Parathyroid adenoma (tissue), 2 donors: ENCODE measurements at regions not wholly inside any gene's neighbourhood (a gene's known extent, or its start where the extent isn't known, plus 50 kb on each side); places are given as distances from the start of the nearest gene placed in this dataset.

ENCODE experiments used
- H2AFZ ChIP-seq: fragments of 300-600 bp; sonication (generic); one replicate; pipeline ENCODE4 v1.7.0; 2017; ENCODE audit warnings: antibody characterized with exemption, mild to moderate bottlenecking
- H3K27ac ChIP-seq: fragments of 300-600 bp; sonication (generic); one replicate; pipeline ENCODE4 v1.7.0; 2017
- H3K27me3 ChIP-seq: fragments of 300-600 bp; sonication (generic); one replicate; pipeline ENCODE4 v1.7.0; 2017; ENCODE audit warnings: low read length; ENCODE audit not compliant: control insufficient read depth, insufficient read depth
- H3K36me3 ChIP-seq: fragments of 300-600 bp; sonication (generic); one replicate; pipeline ENCODE4 v1.7.0; 2017; ENCODE audit warnings: low read length; ENCODE audit not compliant: control insufficient read depth, insufficient read depth
- H3K4me1 ChIP-seq: fragments of 300-600 bp; sonication (generic); one replicate; pipeline ENCODE4 v1.7.0; 2017; ENCODE audit warnings: control low read depth
- H3K4me2 ChIP-seq: fragments of 300-600 bp; sonication (generic); one replicate; pipeline ENCODE4 v1.7.0; 2017; ENCODE audit warnings: low read length
- H3K4me3 ChIP-seq: fragments of 300-600 bp; sonication (generic); one replicate; pipeline ENCODE4 v1.7.0; 2017; ENCODE audit warnings: low read depth, low read length
- H3K79me2 ChIP-seq: fragments of 300-600 bp; sonication (generic); one replicate; pipeline ENCODE4 v1.7.0; 2017; ENCODE audit warnings: control low read depth
- H3K9ac ChIP-seq: fragments of 300-600 bp; sonication (generic); one replicate; pipeline ENCODE4 v1.7.0; 2017; ENCODE audit warnings: mild to moderate bottlenecking
- H3K9me3 ChIP-seq: fragments of 300-600 bp; sonication (generic); one replicate; pipeline ENCODE4 v1.7.0; 2017; ENCODE audit warnings: low read length; ENCODE audit not compliant: control insufficient read depth
- TF ChIP-seq, protein P1 (sequence below): fragments of 300-600 bp; sonication (generic); IDR thresholded peaks from one replicate; pipeline ENCODE4 v1.7.0; 2017; ENCODE audit warnings: antibody characterized with exemption, mild to moderate bottlenecking
- donor health status: primary hyperparathyroidism.

DNA sequence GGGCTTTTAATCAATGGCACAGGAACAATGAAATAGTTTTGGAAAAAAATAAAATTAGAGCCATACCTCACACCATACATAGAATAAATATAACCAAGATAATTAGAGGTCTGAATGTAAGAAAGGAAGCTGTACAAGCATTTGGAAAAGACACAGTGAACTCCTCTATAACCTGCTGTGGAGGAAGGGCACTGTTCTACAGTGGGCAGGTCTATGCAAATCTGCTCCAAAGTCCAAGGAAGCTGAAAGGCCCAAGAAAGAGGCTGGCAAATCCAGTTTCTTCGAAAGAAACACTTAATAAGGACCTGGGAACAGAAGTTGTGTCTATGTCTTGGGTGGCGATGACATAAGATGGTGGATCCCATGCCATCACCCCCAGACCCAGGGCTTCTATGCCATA, 169.4 kb upstream of the RALGAPA2 start:
- no peaks in the 10 kb centered on the region for H3K36me3 ChIP-seq
- no peak overlapping the region for H2AFZ ChIP-seq
- TF ChIP-seq, protein P1, sequence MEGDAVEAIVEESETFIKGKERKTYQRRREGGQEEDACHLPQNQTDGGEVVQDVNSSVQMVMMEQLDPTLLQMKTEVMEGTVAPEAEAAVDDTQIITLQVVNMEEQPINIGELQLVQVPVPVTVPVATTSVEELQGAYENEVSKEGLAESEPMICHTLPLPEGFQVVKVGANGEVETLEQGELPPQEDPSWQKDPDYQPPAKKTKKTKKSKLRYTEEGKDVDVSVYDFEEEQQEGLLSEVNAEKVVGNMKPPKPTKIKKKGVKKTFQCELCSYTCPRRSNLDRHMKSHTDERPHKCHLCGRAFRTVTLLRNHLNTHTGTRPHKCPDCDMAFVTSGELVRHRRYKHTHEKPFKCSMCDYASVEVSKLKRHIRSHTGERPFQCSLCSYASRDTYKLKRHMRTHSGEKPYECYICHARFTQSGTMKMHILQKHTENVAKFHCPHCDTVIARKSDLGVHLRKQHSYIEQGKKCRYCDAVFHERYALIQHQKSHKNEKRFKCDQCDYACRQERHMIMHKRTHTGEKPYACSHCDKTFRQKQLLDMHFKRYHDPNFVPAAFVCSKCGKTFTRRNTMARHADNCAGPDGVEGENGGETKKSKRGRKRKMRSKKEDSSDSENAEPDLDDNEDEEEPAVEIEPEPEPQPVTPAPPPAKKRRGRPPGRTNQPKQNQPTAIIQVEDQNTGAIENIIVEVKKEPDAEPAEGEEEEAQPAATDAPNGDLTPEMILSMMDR = no peak
- H3K27ac ChIP-seq = no peak overlapping the region
- H3K9me3 ChIP-seq = no peaks in the 10 kb centered on the region
- H3K4me1 ChIP-seq = no peaks in the 10 kb centered on the region
- no peak overlapping the region for H3K4me2 ChIP-seq
- H3K9ac ChIP-seq = no peak overlapping the region
- H3K79me2 ChIP-seq = no peaks in the 10 kb centered on the region
- no peak overlapping the region for H3K4me3 ChIP-seq
- no peaks in the 10 kb centered on the region for H3K27me3 ChIP-seq

DNA sequence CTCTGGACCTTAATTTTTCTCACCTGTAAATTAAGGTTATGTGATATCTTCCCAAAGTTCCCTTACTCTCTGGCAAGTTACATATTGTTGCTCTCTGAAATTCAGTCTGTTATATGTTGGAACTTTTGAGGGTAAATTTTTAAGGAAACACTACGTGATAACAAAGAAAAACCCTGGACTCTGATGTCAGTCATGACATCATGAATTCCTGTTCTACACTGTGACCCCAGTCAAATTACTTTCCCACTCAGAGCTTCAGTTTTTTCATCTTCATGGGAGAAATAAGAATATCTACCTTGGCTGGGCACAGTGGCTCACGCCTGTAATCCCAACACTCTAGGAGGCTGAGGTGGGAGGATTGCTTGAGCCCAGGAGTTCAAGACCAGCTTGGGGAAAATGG, 164.6 kb upstream of the RALGAPA2 start:
- TF ChIP-seq, protein P1 = no peak
- H3K27me3 ChIP-seq = no peaks in the 10 kb centered on the region
- no peak overlapping the region for H3K9ac ChIP-seq
- H3K4me3 ChIP-seq = no peak overlapping the region
- no peaks in the 10 kb centered on the region for H3K9me3 ChIP-seq
- no peaks in the 10 kb centered on the region for H3K79me2 ChIP-seq
- H3K27ac ChIP-seq = no peak overlapping the region
- no peaks in the 10 kb centered on the region for H3K36me3 ChIP-seq
- no peak overlapping the region for H2AFZ ChIP-seq
- no peak overlapping the region for H3K4me2 ChIP-seq
- no peaks in the 10 kb centered on the region for H3K4me1 ChIP-seq

DNA sequence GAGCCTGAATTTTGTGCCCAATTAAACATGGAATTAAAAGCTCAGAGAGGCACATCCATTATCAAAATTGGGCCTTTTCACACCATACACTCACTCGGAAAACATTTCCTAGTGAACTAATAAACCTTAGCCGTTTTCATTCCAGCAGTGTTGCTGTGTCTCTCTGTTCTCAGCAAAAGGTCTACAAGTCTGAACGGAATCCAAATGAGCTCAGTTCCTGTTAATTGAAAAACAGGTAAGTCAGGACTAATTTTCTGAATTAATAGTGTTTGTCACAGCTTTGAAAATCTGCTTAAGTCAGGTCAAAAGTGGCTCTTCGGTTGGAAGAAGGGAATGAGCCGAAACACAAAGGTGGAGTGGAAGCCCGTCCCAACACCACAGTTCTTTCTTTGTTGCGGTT, 163.3 kb upstream of the RALGAPA2 start:
- Histone ChIP-seq H3K4me1 (no peaks in the 10 kb centered on the region), H3K27me3 (no peaks in the 10 kb centered on the region)
- TF ChIP-seq, protein P1 = no peak

DNA sequence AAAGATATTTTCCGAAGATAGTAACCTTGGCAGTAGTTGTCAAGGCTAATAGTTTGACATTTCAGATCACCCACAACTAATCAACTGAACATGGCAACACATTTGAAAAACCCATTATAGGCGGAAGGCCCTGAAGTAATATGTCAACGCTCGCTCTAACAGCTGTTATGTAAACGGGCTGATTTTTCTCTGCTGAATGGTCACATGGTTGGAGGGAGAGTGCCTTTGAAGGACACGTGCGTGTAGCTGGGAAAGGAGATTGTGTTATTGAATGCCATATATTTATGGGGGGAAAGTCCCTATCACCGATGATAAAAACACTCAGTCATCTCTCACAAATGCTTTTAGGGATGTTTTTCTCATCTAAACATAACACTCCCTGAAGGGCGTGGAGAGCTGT, 160.0 kb upstream of the RALGAPA2 start:
- TF ChIP-seq, protein P1 = no peak
- Histone ChIP-seq H3K36me3 (no peaks in the 10 kb centered on the region), H3K9me3 (no peaks in the 10 kb centered on the region), H3K4me3 (no peak overlapping the region), H3K4me1 (no peaks in the 10 kb centered on the region), H3K27ac (no peak overlapping the region), H3K79me2 (no peaks in the 10 kb centered on the region), H3K9ac (no peak overlapping the region), H2AFZ (no peak overlapping the region), H3K27me3 (no peaks in the 10 kb centered on the region), H3K4me2 (no peak overlapping the region)

More for the DNA sequence above, 163.3 kb upstream of the RALGAPA2 start:
- Histone ChIP-seq H2AFZ (no peak overlapping the region), H3K79me2 (no peaks in the 10 kb centered on the region), H3K4me2 (no peak overlapping the region), H3K9me3 (no peaks in the 10 kb centered on the region), H3K36me3 (no peaks in the 10 kb centered on the region), H3K9ac (no peak overlapping the region), H3K27ac (no peak overlapping the region), H3K4me3 (no peak overlapping the region)

DNA sequence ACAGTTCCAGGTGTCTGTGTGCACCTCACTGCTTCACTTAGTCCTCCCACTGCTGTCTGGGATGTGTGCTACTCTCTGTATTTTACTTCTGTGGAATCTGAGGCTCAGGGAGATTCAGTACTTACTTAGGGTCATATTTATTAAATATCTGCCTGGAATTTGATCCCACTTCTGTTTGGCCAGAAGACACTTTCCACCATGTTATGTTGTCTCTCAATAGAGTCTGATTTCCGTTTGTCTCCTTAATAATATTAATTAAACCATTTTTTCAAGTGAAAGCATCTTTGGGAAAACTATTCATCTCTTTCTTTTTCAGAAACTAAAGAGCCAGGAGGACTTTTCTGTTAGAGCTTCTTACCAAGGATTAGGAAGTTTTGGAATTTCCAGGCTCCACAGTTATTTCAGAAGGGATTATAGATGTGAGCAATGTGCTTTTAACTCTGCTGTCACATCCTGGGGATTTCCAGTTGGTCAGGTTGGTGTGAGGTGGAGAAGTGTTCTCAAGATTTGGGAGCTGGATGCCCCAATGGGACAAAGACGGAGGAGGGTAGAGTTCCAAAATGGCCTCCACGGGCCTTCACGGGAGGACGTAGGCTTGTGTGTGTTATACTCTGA, 156.8 kb upstream of the RALGAPA2 start:
- Histone ChIP-seq H3K27ac (no peak overlapping the region), H3K4me2 (no peak overlapping the region), H3K9ac (no peak overlapping the region), H3K79me2 (no peaks in the 10 kb centered on the region), H2AFZ (no peak overlapping the region), H3K4me3 (no peak overlapping the region), H3K4me1 (no peaks in the 10 kb centered on the region), H3K27me3 (no peaks in the 10 kb centered on the region), H3K9me3 (no peaks in the 10 kb centered on the region), H3K36me3 (no peaks in the 10 kb centered on the region)
- TF ChIP-seq, protein P1 = no peak
